Astrocyte (in vitro differentiated cells and primary cell): ENCODE measurements at regions not wholly inside any gene's neighbourhood (a gene's known extent, or its start where the extent isn't known, plus 50 kb on each side); places are given as distances from the start of the nearest gene placed in this dataset.

Experiments
- DNase-seq: peaks from one replicate; pipeline ENCODE4 v3.0.0-alpha.2; 2010; ENCODE audit warnings: low read depth
- FAIRE-seq: peaks from 2 replicates; lab custom pipeline; 2011; peaks lifted over from hg19 to GRCh38; lab: Jason Lieb, UNC
- H2AFZ ChIP-seq: 2 replicates; pipeline ENCODE4 v1.6.0; 2012; ENCODE audit warnings: low read depth, low read length, inconsistent platforms
- H3K27ac ChIP-seq: 2 replicates; pipeline ENCODE4 v1.5.1; 2011; ENCODE audit warnings: low read depth, low read length, inconsistent platforms
- H3K27me3 ChIP-seq: 2 replicates; pipeline ENCODE4 v1.6.0; 2011; ENCODE audit warnings: low read length, inconsistent platforms; ENCODE audit not compliant: insufficient read depth
- H3K36me3 ChIP-seq: 2 replicates; pipeline ENCODE4 v1.5.1; 2011; ENCODE audit warnings: low read length, inconsistent platforms; ENCODE audit not compliant: insufficient read depth
- H3K4me1 ChIP-seq: 2 replicates; pipeline ENCODE4 v1.5.1; 2011; ENCODE audit warnings: low read length, inconsistent platforms; ENCODE audit not compliant: insufficient read depth
- H3K4me2 ChIP-seq: 2 replicates; pipeline ENCODE4 v1.6.0; 2012; ENCODE audit warnings: low read length, inconsistent platforms
- H3K4me3 ChIP-seq: 2 replicates; pipeline ENCODE4 v1.5.1; 2011; ENCODE audit warnings: low read depth, mild to moderate bottlenecking, low read length, inconsistent platforms; ENCODE audit not compliant: insufficient read depth
- H3K79me2 ChIP-seq: 2 replicates; pipeline ENCODE4 v1.6.0; 2012; ENCODE audit warnings: mild to moderate bottlenecking, low read length, inconsistent platforms; ENCODE audit not compliant: insufficient read depth
- H3K9ac ChIP-seq: 2 replicates; pipeline ENCODE4 v1.6.0; 2012; ENCODE audit warnings: mild to moderate bottlenecking, low read length, inconsistent platforms
- H3K9me3 ChIP-seq: 2 replicates; pipeline ENCODE4 v1.5.1; 2012; ENCODE audit warnings: low read depth, mild to moderate bottlenecking, low read length, inconsistent platforms; ENCODE audit not compliant: insufficient read depth
- H4K20me1 ChIP-seq: 2 replicates; pipeline ENCODE4 v1.6.0; 2012; ENCODE audit warnings: low read length, inconsistent platforms; ENCODE audit not compliant: insufficient read depth
- H3K27ac Mint-ChIP-seq: one replicate; pipeline ENCODE4 v1.8.0; 2021; ENCODE audit warnings: mild to moderate bottlenecking, mixed read lengths; ENCODE audit not compliant: unreplicated experiment
- H3K27me3 Mint-ChIP-seq: one replicate; pipeline ENCODE4 v1.8.0; 2021; ENCODE audit warnings: low read depth, mixed read lengths; ENCODE audit not compliant: unreplicated experiment
- H3K36me3 Mint-ChIP-seq: one replicate; pipeline ENCODE4 v1.8.0; 2021; ENCODE audit warnings: low read depth, mixed read lengths; ENCODE audit not compliant: unreplicated experiment
- H3K4me1 Mint-ChIP-seq: one replicate; pipeline ENCODE4 v1.8.0; 2021; ENCODE audit warnings: low read depth, mixed read lengths; ENCODE audit not compliant: unreplicated experiment
- H3K4me3 Mint-ChIP-seq: one replicate; pipeline ENCODE4 v1.8.0; 2021; ENCODE audit warnings: mild to moderate bottlenecking, moderate library complexity, mixed read lengths; ENCODE audit not compliant: unreplicated experiment
- H3K9me3 Mint-ChIP-seq: one replicate; pipeline ENCODE4 v1.8.0; 2021; ENCODE audit warnings: mild to moderate bottlenecking, mixed read lengths; ENCODE audit not compliant: unreplicated experiment
- CTCF ChIP-seq: IDR thresholded peaks from 2 replicates; pipeline ENCODE4 v1.5.1; 2011; ENCODE audit warnings: low read depth, mild to moderate bottlenecking, inconsistent platforms, low read length, moderate library complexity; ENCODE audit not compliant: insufficient read depth
- EZH2 ChIP-seq: IDR thresholded peaks from 2 replicates; pipeline ENCODE4 v1.6.1; 2012; ENCODE audit warnings: mild to moderate bottlenecking, low read length, inconsistent platforms; ENCODE audit not compliant: insufficient read depth

GRCh38 chr16:26642047-26642664 is 424.6 kb upstream of the C16orf82 start:
- H3K27me3 ChIP-seq = no peaks in the 10 kb centered on the region
- FAIRE-seq = no peak
- no peak overlapping the region for H3K27ac Mint-ChIP-seq

GRCh38 chr16:26643519-26643918 is 423.2 kb upstream of the C16orf82 start:
- H4K20me1 ChIP-seq = no peaks in the 10 kb centered on the region
- no peak overlapping the region for H2AFZ ChIP-seq
- no peak overlapping the region for H3K27ac ChIP-seq
- no peaks in the 10 kb centered on the region for H3K27me3 ChIP-seq
- H3K36me3 ChIP-seq = no peaks in the 10 kb centered on the region
- DNase-seq (no peak), FAIRE-seq (no peak)
- H3K4me1 ChIP-seq = no peaks in the 10 kb centered on the region
- H3K9ac ChIP-seq = no peak overlapping the region
- H3K4me2 ChIP-seq = no peak overlapping the region
- Mint-ChIP-seq H3K4me3 (no peak overlapping the region), H3K27me3 (no peaks in the 10 kb centered on the region), H3K27ac (no peak overlapping the region), H3K9me3 (no peaks in the 10 kb centered on the region), H3K36me3 (no peaks in the 10 kb centered on the region), H3K4me1 (peaks cover 4% of the 10 kb centered on the region)
- no peaks in the 10 kb centered on the region for H3K79me2 ChIP-seq
- no peaks in the 10 kb centered on the region for H3K9me3 ChIP-seq
- TF ChIP-seq CTCF (no peak), EZH2 (no peak)
- H3K4me3 ChIP-seq = no peak overlapping the region

More at GRCh38 chr16:26642047-26642664, 424.6 kb upstream of the C16orf82 start:
- no peak overlapping the region for H3K9ac ChIP-seq
- Mint-ChIP-seq H3K4me1 (peaks cover 4% of the 10 kb centered on the region), H3K27me3 (no peaks in the 10 kb centered on the region), H3K9me3 (no peaks in the 10 kb centered on the region), H3K4me3 (no peak overlapping the region), H3K36me3 (no peaks in the 10 kb centered on the region)
- no peaks in the 10 kb centered on the region for H3K9me3 ChIP-seq
- H3K36me3 ChIP-seq = no peaks in the 10 kb centered on the region
- DNase-seq = no peak
- H3K27ac ChIP-seq = no peak overlapping the region
- no peak for TF ChIP-seq EZH2
- no peak for TF ChIP-seq CTCF
- no peak overlapping the region for H3K4me2 ChIP-seq
- H2AFZ ChIP-seq = no peak overlapping the region
- H3K4me1 ChIP-seq = no peaks in the 10 kb centered on the region
- H3K79me2 ChIP-seq = no peaks in the 10 kb centered on the region
- H3K4me3 ChIP-seq = no peak overlapping the region
- H4K20me1 ChIP-seq = no peaks in the 10 kb centered on the region

- no peaks in the 10 kb centered on the region for H3K27me3 Mint-ChIP-seq
- no peak overlapping the region for H3K27ac ChIP-seq
- H3K4me3 Mint-ChIP-seq = no peak overlapping the region
- H3K4me2 ChIP-seq = no peak overlapping the region
- TF ChIP-seq CTCF (no peak), EZH2 (no peak)
- no peaks in the 10 kb centered on the region for H3K36me3 ChIP-seq
- no peaks in the 10 kb centered on the region for H4K20me1 ChIP-seq
- no peak overlapping the region for H3K27ac Mint-ChIP-seq
- H3K9me3 ChIP-seq = peaks cover 3% of the 10 kb centered on the region
- DNase-seq (no peak), FAIRE-seq (no peak)
- no peak overlapping the region for H3K4me3 ChIP-seq
- no peak overlapping the region for H2AFZ ChIP-seq
- H3K27me3 ChIP-seq = no peaks in the 10 kb centered on the region
- H3K4me1 ChIP-seq = no peaks in the 10 kb centered on the region
- no peaks in the 10 kb centered on the region for H3K36me3 Mint-ChIP-seq
- H3K4me1 Mint-ChIP-seq = peaks cover 2% of the 10 kb centered on the region
- no peak overlapping the region for H3K9ac ChIP-seq
- H3K79me2 ChIP-seq = no peaks in the 10 kb centered on the region
- H3K9me3 Mint-ChIP-seq = no peaks in the 10 kb centered on the region
Measured at GRCh38 chr16:26644912-26645543, 421.7 kb upstream of the C16orf82 start.
